LNCaP clone FGC (cell line): ENCODE measurements at regions not wholly inside any gene's neighbourhood (a gene's known extent, or its start where the extent isn't known, plus 50 kb on each side); places are given as distances from the start of the nearest gene placed in this dataset.

ENCODE experiments used
- DNase-seq: peaks from one replicate; pipeline ENCODE4 v3.0.0-alpha.2; 2011; ENCODE audit warnings: low read depth
- H3K4me3 ChIP-seq: 2 replicates; pipeline ENCODE4 v1.5.1; 2011; ENCODE audit warnings: mild to moderate bottlenecking, low read depth, low read length, control low read depth
- CTCF ChIP-seq: IDR thresholded peaks from 2 replicates; pipeline ENCODE4 v1.5.1; 2012; ENCODE audit warnings: mild to moderate bottlenecking; ENCODE audit not compliant: control insufficient read depth, insufficient read depth; ENCODE audit errors: extremely low read depth

DNA sequence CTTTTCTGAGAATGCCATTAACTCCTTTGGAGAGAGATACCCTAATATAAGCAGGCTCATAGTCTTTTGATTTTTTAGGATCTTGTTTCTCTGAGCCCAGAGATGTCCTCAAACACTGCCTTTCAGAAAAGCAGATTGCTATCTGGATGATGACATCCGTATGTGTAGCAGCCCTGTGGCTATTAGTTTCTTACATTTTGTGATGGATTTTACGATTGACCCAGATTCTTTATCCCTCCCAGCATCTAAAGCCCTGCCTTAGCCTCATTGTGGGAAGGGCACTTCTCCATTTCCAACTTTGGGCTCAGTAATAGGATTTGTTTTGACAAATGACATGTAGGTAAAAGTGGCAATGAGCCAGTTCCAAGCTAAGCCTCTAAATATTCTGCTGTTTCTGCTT lies 300.3 kb downstream of the TTLL7 start:
- DNase-seq: no peak
- TF ChIP-seq CTCF: no peak
- H3K4me3 ChIP-seq: no peak overlapping the region

GRCh38 chr1:83697961-83698360 lies 301.0 kb downstream of the TTLL7 start:
- no peak for DNase-seq
- no peak overlapping the region for H3K4me3 ChIP-seq
- no peak for TF ChIP-seq CTCF

GRCh38 chr1:83697220-83697619 lies 301.7 kb downstream of the TTLL7 start:
- H3K4me3 ChIP-seq: no peak overlapping the region
- DNase-seq: no peak
- no peak for TF ChIP-seq CTCF

GRCh38 chr1:83694449-83694848 lies 304.5 kb downstream of the TTLL7 start:
- H3K4me3 ChIP-seq: no peak overlapping the region
- no peak for DNase-seq
- no peak for TF ChIP-seq CTCF

- no peak overlapping the region for H3K4me3 ChIP-seq
Observed at GRCh38 chr1:83693427-83694126, 305.4 kb downstream of the TTLL7 start.

GRCh38 chr1:83692524-83693381 lies 306.2 kb downstream of the TTLL7 start:
- TF ChIP-seq CTCF: no peak
- DNase-seq: no peak
- no peak overlapping the region for H3K4me3 ChIP-seq

More at GRCh38 chr1:83693427-83694126, 305.4 kb downstream of the TTLL7 start:
- no peak for TF ChIP-seq CTCF
- no peak for DNase-seq
